ENCODE measurements at regions not wholly inside any gene's neighbourhood (a gene's known extent, or its start where the extent isn't known, plus 50 kb on each side); places are given as distances from the start of the nearest gene placed in this dataset.

- no peak for TF ChIP-seq EZH2 (IDR thresholded peaks at IDR 0.05; ENCODE audit: low read length)
- TF ChIP-seq, protein P1, sequence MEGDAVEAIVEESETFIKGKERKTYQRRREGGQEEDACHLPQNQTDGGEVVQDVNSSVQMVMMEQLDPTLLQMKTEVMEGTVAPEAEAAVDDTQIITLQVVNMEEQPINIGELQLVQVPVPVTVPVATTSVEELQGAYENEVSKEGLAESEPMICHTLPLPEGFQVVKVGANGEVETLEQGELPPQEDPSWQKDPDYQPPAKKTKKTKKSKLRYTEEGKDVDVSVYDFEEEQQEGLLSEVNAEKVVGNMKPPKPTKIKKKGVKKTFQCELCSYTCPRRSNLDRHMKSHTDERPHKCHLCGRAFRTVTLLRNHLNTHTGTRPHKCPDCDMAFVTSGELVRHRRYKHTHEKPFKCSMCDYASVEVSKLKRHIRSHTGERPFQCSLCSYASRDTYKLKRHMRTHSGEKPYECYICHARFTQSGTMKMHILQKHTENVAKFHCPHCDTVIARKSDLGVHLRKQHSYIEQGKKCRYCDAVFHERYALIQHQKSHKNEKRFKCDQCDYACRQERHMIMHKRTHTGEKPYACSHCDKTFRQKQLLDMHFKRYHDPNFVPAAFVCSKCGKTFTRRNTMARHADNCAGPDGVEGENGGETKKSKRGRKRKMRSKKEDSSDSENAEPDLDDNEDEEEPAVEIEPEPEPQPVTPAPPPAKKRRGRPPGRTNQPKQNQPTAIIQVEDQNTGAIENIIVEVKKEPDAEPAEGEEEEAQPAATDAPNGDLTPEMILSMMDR (optimal IDR thresholded peaks at IDR 0.05 in 1 of 3, IDR thresholded peaks at IDR 0.05 in 1 of 3, conservative IDR thresholded peaks at IDR 0.05 in 1 of 3; ENCODE audit: extremely low read depth in 1 of 3, insufficient read depth in 2 of 3, low read length in 3 of 3): no peak
These were observed 146.6 kb downstream of the VAPA start for GRCh38 chr18:10060469-10060782.

All from keratinocyte (primary cell).